Gastroesophageal sphincter (tissue), 4 donors: ENCODE measurements at regions not wholly inside any gene's neighbourhood (a gene's known extent, or its start where the extent isn't known, plus 50 kb on each side); places are given as distances from the start of the nearest gene placed in this dataset.

Source experiments
- ATAC-seq: fragments of 150-250 bp; one replicate; pipeline ENCODE4 v1.9.1; 2016; ENCODE audit warnings: mild to moderate bottlenecking, moderate library complexity
- H3K27ac ChIP-seq, 4 donors: fragments of 200-600 bp; sonication (generic) in 3 of 4; 1 replicate in 3 of 4; 2 replicates in 1 of 4; pipeline ENCODE4 v1.5.1; 2016 to 2019
- H3K27me3 ChIP-seq: fragments of 200-600 bp; sonication (generic); one replicate; pipeline ENCODE4 v1.5.1; 2019
- H3K36me3 ChIP-seq, 2 donors: fragments of 200-600 bp; sonication (generic); one replicate each; pipeline ENCODE4 v1.5.1; 2019; ENCODE audit warnings: control low read depth in 1 of 2
- H3K4me1 ChIP-seq, 3 donors: fragments of 200-600 bp; sonication (generic); 1 replicate in 2 of 3; 2 replicates in 1 of 3; pipeline ENCODE4 v1.5.1; 2016 to 2019; ENCODE audit warnings: control low read depth in 2 of 3
- H3K4me3 ChIP-seq, 2 donors: fragments of 200-600 bp; sonication (generic); one replicate each; pipeline ENCODE4 v1.5.1; 2019; ENCODE audit warnings: mild to moderate bottlenecking in 1 of 2, moderate library complexity in 1 of 2
- H3K9me3 ChIP-seq, 3 donors: fragments of 200-600 bp; sonication (generic); one replicate each; pipeline ENCODE4 v1.5.1; 2017 to 2019; ENCODE audit warnings: control low read depth in 2 of 3
- CTCF ChIP-seq, 4 experiments: fragments of 200-600 bp in 2 of 4; fragments of 450-650 bp in 2 of 4; sonication (generic) in 1 of 4; IDR thresholded peaks; one replicate each; pipeline ENCODE4 v1.5.1; 2017 to 2019; ENCODE audit warnings: antibody characterized with exemption in 4 of 4, mild to moderate bottlenecking in 2 of 4, moderate library complexity in 2 of 4
- EP300 ChIP-seq: sonication (generic); formaldehyde crosslinking; IDR thresholded peaks from one replicate; pipeline ENCODE4 v1.6.1; 2017; ENCODE audit warnings: antibody characterized with exemption, mild to moderate bottlenecking
- POLR2A ChIP-seq, 2 donors: fragments of 450-650 bp; IDR thresholded peaks; one replicate each; pipeline ENCODE4 v1.6.1; 2017; ENCODE audit warnings: antibody characterized with exemption in 2 of 2, mild to moderate bottlenecking in 2 of 2, moderate library complexity in 1 of 2
- POLR2AphosphoS5 ChIP-seq: sonication (generic); formaldehyde crosslinking; IDR thresholded peaks from one replicate; pipeline ENCODE4 v1.6.1; 2017; ENCODE audit warnings: antibody characterized with exemption
- whole genome bisulfite sequencing, 2 donors: methylation state at CpG; one replicate each; pipeline ENCODE4 v1.1.5; 2018; ENCODE audit warnings: low coverage in 1 of 2; 5-methylcytosine and 5-hydroxymethylcytosine counted together

- no peak overlapping the region for H3K4me3 ChIP-seq
- no peak overlapping the region for H3K27ac ChIP-seq
- H3K36me3 ChIP-seq, result no peaks in the 10 kb centered on the region
- no peaks in the 10 kb centered on the region for H3K4me1 ChIP-seq
- no peak for ATAC-seq
- WGBS, 2 donors, result 80 to 100% methylated on average over 1 of the region's 1 CpG
- TF ChIP-seq CTCF (IDR thresholded peaks at IDR 0.05) (no peak), POLR2A (IDR thresholded peaks at IDR 0.05) (no peak), EP300 (no peak), POLR2AphosphoS5 (no peak)
- H3K27me3 ChIP-seq, result no peaks in the 10 kb centered on the region
- no peaks in the 10 kb centered on the region for H3K9me3 ChIP-seq
These were observed 1270.1 kb upstream of the ACO1 start for GRCh38 chr9:31114346-31114745.

GRCh38 chr9:31119890-31120454 is 1264.5 kb upstream of the ACO1 start:
- Histone ChIP-seq H3K9me3 (no peaks in the 10 kb centered on the region), H3K27me3 (no peaks in the 10 kb centered on the region), H3K4me1 (no peaks in the 10 kb centered on the region), H3K36me3 (no peaks in the 10 kb centered on the region), H3K27ac (no peak overlapping the region), H3K4me3 (no peak overlapping the region)
- ATAC-seq, result no peak
- 43 to 44% methylated on average over 4 of the region's 5 CpGs for WGBS, 2 donors
- TF ChIP-seq CTCF (IDR thresholded peaks at IDR 0.05), result peak in 3 of 4 experiments; percentile 22 to 61 (median 43)
- TF ChIP-seq POLR2AphosphoS5, result no peak

GRCh38 chr9:31124389-31124788 is 1260.1 kb upstream of the ACO1 start:
- Histone ChIP-seq H3K27ac (no peak overlapping the region), H3K36me3 (no peaks in the 10 kb centered on the region), H3K4me3 (no peak overlapping the region), H3K4me1 (no peaks in the 10 kb centered on the region), H3K27me3 (no peaks in the 10 kb centered on the region), H3K9me3 (no peaks in the 10 kb centered on the region)
- ATAC-seq, result no peak
- TF ChIP-seq CTCF (IDR thresholded peaks at IDR 0.05) (no peak), POLR2A (IDR thresholded peaks at IDR 0.05) (no peak), EP300 (no peak), POLR2AphosphoS5 (no peak)
- 60 to 80% methylated on average over 1 of the region's 1 CpG for WGBS, 2 donors

DNA sequence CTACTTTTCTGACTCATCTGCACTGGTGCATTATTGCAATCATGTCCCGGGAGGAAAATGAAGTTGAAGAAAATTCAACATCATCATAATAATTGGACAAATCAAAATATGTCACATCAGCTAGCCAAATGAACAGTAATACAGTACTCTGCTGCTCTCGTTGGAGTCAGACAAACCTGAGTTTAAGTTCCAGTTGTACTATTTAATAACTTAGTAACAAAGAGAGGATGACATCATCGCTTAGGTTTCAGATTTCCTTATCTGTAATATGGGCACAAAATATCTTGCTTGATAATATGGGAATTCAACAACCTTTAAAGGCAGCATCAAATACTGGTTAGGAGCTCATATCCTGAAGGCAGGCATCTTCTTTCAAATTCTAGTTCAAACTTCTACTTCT is 1248.9 kb upstream of the ACO1 start:
- no peak for TF ChIP-seq POLR2AphosphoS5
- no peak for TF ChIP-seq CTCF (IDR thresholded peaks at IDR 0.05)
- TF ChIP-seq POLR2A (IDR thresholded peaks at IDR 0.05), result no peak
- Histone ChIP-seq H3K4me1 (no peaks in the 10 kb centered on the region), H3K36me3 (no peaks in the 10 kb centered on the region), H3K4me3 (no peak overlapping the region), H3K9me3 (peaks cover 0 to 9% (median 0%) of the 10 kb centered on the region in 3 donors), H3K27ac (no peak overlapping the region), H3K27me3 (no peaks in the 10 kb centered on the region)
- no peak for ATAC-seq
- WGBS, 2 donors, result 39 to 57% methylated on average over 3 of the region's 3 CpGs

- H3K4me1 ChIP-seq, result no peaks in the 10 kb centered on the region
- peaks cover 0 to under 1% (median 0%) of the 10 kb centered on the region in 3 donors for H3K9me3 ChIP-seq
- ATAC-seq, result no peak
- TF ChIP-seq POLR2A (IDR thresholded peaks at IDR 0.05) (no peak), EP300 (no peak), POLR2AphosphoS5 (no peak), CTCF (IDR thresholded peaks at IDR 0.05) (no peak)
- H3K27ac ChIP-seq, result no peak overlapping the region
- H3K27me3 ChIP-seq, result no peaks in the 10 kb centered on the region
- H3K4me3 ChIP-seq, result no peak overlapping the region
- H3K36me3 ChIP-seq, result no peaks in the 10 kb centered on the region
- WGBS, 2 donors, result 93% methylated on average over 2 of the region's 2 CpGs; no CpG with 5 or more reads in 1 of the 2 donors
These were observed 1247.9 kb upstream of the ACO1 start for GRCh38 chr9:31136524-31136923.
